Nephron progenitor cell (in vitro differentiated cells): ENCODE measurements at regions not wholly inside any gene's neighbourhood (a gene's known extent, or its start where the extent isn't known, plus 50 kb on each side); places are given as distances from the start of the nearest gene placed in this dataset.

Source experiments
- DNase-seq: peaks from one replicate; pipeline ENCODE4 v3.0.0; 2021
- H3K27ac Mint-ChIP-seq: 2 replicates; pipeline ENCODE4 v1.8.0; 2021; ENCODE audit warnings: mild to moderate bottlenecking, moderate library complexity, mixed read lengths
- H3K27me3 Mint-ChIP-seq: 2 replicates; pipeline ENCODE4 v1.8.0; 2021; ENCODE audit warnings: mild to moderate bottlenecking, low read depth, mixed read lengths; ENCODE audit not compliant: poor library complexity
- H3K36me3 Mint-ChIP-seq: 2 replicates; pipeline ENCODE4 v1.8.0; 2021; ENCODE audit warnings: low read depth, mixed read lengths
- H3K4me1 Mint-ChIP-seq: 2 replicates; pipeline ENCODE4 v1.8.0; 2021; ENCODE audit warnings: mixed read lengths
- H3K4me3 Mint-ChIP-seq: 2 replicates; pipeline ENCODE4 v1.8.0; 2021; ENCODE audit warnings: mild to moderate bottlenecking, moderate library complexity, mixed read lengths
- H3K9me3 Mint-ChIP-seq: 2 replicates; pipeline ENCODE4 v1.8.0; 2021; ENCODE audit warnings: mild to moderate bottlenecking, moderate library complexity, mixed read lengths
- TF ChIP-seq, protein P1 (sequence below): fragments of 200-600 bp; sonication (generic); IDR thresholded peaks from 2 replicates; pipeline ENCODE4 v1.5.0; 2021; ENCODE audit warnings: antibody characterized with exemption

- no peak for DNase-seq
- Mint-ChIP-seq H3K9me3 (no peaks in the 10 kb centered on the region), H3K4me3 (no peak overlapping the region), H3K4me1 (no peaks in the 10 kb centered on the region), H3K36me3 (no peaks in the 10 kb centered on the region), H3K27me3 (peaks cover 3% of the 10 kb centered on the region), H3K27ac (no peak overlapping the region)
- TF ChIP-seq, protein P1, sequence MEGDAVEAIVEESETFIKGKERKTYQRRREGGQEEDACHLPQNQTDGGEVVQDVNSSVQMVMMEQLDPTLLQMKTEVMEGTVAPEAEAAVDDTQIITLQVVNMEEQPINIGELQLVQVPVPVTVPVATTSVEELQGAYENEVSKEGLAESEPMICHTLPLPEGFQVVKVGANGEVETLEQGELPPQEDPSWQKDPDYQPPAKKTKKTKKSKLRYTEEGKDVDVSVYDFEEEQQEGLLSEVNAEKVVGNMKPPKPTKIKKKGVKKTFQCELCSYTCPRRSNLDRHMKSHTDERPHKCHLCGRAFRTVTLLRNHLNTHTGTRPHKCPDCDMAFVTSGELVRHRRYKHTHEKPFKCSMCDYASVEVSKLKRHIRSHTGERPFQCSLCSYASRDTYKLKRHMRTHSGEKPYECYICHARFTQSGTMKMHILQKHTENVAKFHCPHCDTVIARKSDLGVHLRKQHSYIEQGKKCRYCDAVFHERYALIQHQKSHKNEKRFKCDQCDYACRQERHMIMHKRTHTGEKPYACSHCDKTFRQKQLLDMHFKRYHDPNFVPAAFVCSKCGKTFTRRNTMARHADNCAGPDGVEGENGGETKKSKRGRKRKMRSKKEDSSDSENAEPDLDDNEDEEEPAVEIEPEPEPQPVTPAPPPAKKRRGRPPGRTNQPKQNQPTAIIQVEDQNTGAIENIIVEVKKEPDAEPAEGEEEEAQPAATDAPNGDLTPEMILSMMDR = no peak
Measured at GRCh38 chr7:41421056-41421455, 281.8 kb downstream of the INHBA start.

GRCh38 chr7:41420421-41420820 lies 282.5 kb downstream of the INHBA start:
- TF ChIP-seq, protein P1 = no peak
- H3K27ac Mint-ChIP-seq = no peak overlapping the region
- H3K27me3 Mint-ChIP-seq = peaks cover 3% of the 10 kb centered on the region
- H3K4me1 Mint-ChIP-seq = no peaks in the 10 kb centered on the region
- H3K9me3 Mint-ChIP-seq = no peaks in the 10 kb centered on the region
- H3K4me3 Mint-ChIP-seq = no peak overlapping the region
- no peak for DNase-seq
- H3K36me3 Mint-ChIP-seq = no peaks in the 10 kb centered on the region

DNA sequence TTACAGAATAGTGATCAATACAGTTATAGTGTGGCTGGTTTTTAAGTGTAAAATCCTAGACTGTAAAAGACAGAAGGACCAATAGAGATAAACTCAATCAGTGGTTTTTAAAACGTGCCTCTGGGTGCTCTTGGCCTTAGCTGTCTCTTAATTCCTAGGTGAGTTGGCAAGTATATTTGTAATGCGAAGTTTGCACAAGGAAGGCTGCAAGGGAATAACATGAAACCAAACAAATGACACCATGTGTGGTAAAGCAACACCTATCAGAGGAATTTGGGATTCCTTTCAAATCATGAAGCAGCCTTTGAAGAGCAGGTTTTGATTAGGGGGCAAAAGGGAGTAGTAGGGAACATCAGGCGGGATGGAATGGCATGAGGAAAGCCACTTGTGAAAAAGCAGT lies 284.6 kb downstream of the INHBA start:
- no peak overlapping the region for H3K27ac Mint-ChIP-seq
- H3K27me3 Mint-ChIP-seq = peaks cover 3% of the 10 kb centered on the region
- peaks cover 9% of the 10 kb centered on the region for H3K9me3 Mint-ChIP-seq
- no peak overlapping the region for H3K4me3 Mint-ChIP-seq
- no peak for DNase-seq
- H3K36me3 Mint-ChIP-seq = no peaks in the 10 kb centered on the region
- TF ChIP-seq, protein P1 = no peak
- no peaks in the 10 kb centered on the region for H3K4me1 Mint-ChIP-seq

- H3K27me3 Mint-ChIP-seq = no peaks in the 10 kb centered on the region
- no peaks in the 10 kb centered on the region for H3K4me1 Mint-ChIP-seq
- no peak overlapping the region for H3K27ac Mint-ChIP-seq
- no peaks in the 10 kb centered on the region for H3K36me3 Mint-ChIP-seq
- no peak overlapping the region for H3K4me3 Mint-ChIP-seq
- no peak for DNase-seq
- TF ChIP-seq, protein P1 = no peak
- H3K9me3 Mint-ChIP-seq = peaks cover 13% of the 10 kb centered on the region
Measured at GRCh38 chr7:41416208-41416595, 286.7 kb downstream of the INHBA start.

GRCh38 chr7:41415471-41416207 lies 287.3 kb downstream of the INHBA start:
- H3K4me3 Mint-ChIP-seq = no peak overlapping the region
- H3K27ac Mint-ChIP-seq = no peak overlapping the region
- no peaks in the 10 kb centered on the region for H3K36me3 Mint-ChIP-seq
- H3K9me3 Mint-ChIP-seq = peaks cover 13% of the 10 kb centered on the region
- TF ChIP-seq, protein P1 = no peak
- H3K4me1 Mint-ChIP-seq = no peaks in the 10 kb centered on the region
- DNase-seq = no peak
- H3K27me3 Mint-ChIP-seq = no peaks in the 10 kb centered on the region

DNA sequence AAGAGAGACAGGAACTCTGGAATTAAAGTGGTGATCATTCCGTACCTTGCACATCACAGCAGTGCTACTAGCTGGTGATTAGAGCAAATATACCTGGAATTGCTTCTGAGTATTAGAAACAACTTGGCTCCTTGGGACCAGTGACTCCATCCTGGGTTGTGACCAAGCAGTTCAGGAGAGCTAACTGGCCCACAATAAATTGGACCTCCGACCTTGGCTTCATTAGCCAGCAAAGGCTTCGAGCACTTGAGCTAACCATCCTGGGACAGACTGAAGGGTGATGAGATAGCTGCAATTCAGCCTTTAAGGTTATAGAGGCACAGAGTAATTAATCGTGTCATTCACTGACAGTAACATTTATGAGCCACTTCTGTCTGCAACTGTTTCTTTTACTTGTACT lies 287.8 kb downstream of the INHBA start:
- Mint-ChIP-seq H3K4me3 (no peak overlapping the region), H3K4me1 (no peaks in the 10 kb centered on the region), H3K27me3 (no peaks in the 10 kb centered on the region)

More for the DNA sequence above, 287.8 kb downstream of the INHBA start:
- H3K36me3 Mint-ChIP-seq = no peaks in the 10 kb centered on the region
- H3K9me3 Mint-ChIP-seq = peaks cover 13% of the 10 kb centered on the region
- no peak overlapping the region for H3K27ac Mint-ChIP-seq
- no peak for DNase-seq
- TF ChIP-seq, protein P1 = no peak
